ENCODE measurements at regions not wholly inside any gene's neighbourhood (a gene's known extent, or its start where the extent isn't known, plus 50 kb on each side); places are given as distances from the start of the nearest gene placed in this dataset.

GRCh38 chr2:237167934-237168333, 82.2 kb downstream of the COPS8 start:
- no peak overlapping the region for H3K4me3 ChIP-seq (ENCODE audit: low read depth, low read length)
- H2AFZ ChIP-seq, result no peak overlapping the region
- H3K4me2 ChIP-seq (ENCODE audit: low read length), result no peak overlapping the region
- H3K9ac ChIP-seq, result no peak overlapping the region
- no peak overlapping the region for H3K27ac ChIP-seq
- no peaks in the 10 kb centered on the region for H3K9me3 ChIP-seq (ENCODE audit: control insufficient read depth, low read length)
- TF ChIP-seq CTCF (IDR thresholded peaks at IDR 0.05), result no peak
- no peaks in the 10 kb centered on the region for H3K27me3 ChIP-seq (ENCODE audit: control insufficient read depth, insufficient read depth, low read length)
- H3K79me2 ChIP-seq, result no peaks in the 10 kb centered on the region
- no peaks in the 10 kb centered on the region for H3K36me3 ChIP-seq (ENCODE audit: control insufficient read depth, insufficient read depth, low read length)
- H3K4me1 ChIP-seq, result no peaks in the 10 kb centered on the region

- Histone ChIP-seq H3K4me2 (ENCODE audit: low read length) (no peak overlapping the region), H2AFZ (no peak overlapping the region), H3K27me3 (ENCODE audit: control insufficient read depth, insufficient read depth, low read length) (no peaks in the 10 kb centered on the region), H3K4me3 (ENCODE audit: low read depth, low read length) (no peak overlapping the region), H3K4me1 (no peaks in the 10 kb centered on the region), H3K79me2 (no peaks in the 10 kb centered on the region), H3K36me3 (ENCODE audit: control insufficient read depth, insufficient read depth, low read length) (no peaks in the 10 kb centered on the region), H3K9me3 (ENCODE audit: control insufficient read depth, low read length) (no peaks in the 10 kb centered on the region), H3K9ac (no peak overlapping the region), H3K27ac (no peak overlapping the region)
- TF ChIP-seq CTCF (IDR thresholded peaks at IDR 0.05), result no peak
Observed at GRCh38 chr2:237170020-237170419, 84.3 kb downstream of the COPS8 start.

- Histone ChIP-seq H3K4me2 (ENCODE audit: low read length) (no peak overlapping the region), H3K27me3 (ENCODE audit: control insufficient read depth, insufficient read depth, low read length) (no peaks in the 10 kb centered on the region), H3K4me1 (no peaks in the 10 kb centered on the region), H3K79me2 (no peaks in the 10 kb centered on the region), H3K9ac (no peak overlapping the region), H3K36me3 (ENCODE audit: control insufficient read depth, insufficient read depth, low read length) (no peaks in the 10 kb centered on the region), H3K9me3 (ENCODE audit: control insufficient read depth, low read length) (no peaks in the 10 kb centered on the region), H3K4me3 (ENCODE audit: low read depth, low read length) (no peak overlapping the region), H2AFZ (no peak overlapping the region), H3K27ac (no peak overlapping the region)
- no peak for TF ChIP-seq CTCF (IDR thresholded peaks at IDR 0.05)
Observed at GRCh38 chr2:237171396-237171795, 85.7 kb downstream of the COPS8 start.

- TF ChIP-seq CTCF (IDR thresholded peaks at IDR 0.05), result no peak
- Histone ChIP-seq H3K9ac (no peak overlapping the region), H3K4me1 (no peaks in the 10 kb centered on the region), H3K27me3 (ENCODE audit: control insufficient read depth, insufficient read depth, low read length) (no peaks in the 10 kb centered on the region), H3K79me2 (no peaks in the 10 kb centered on the region), H2AFZ (no peak overlapping the region), H3K4me2 (ENCODE audit: low read length) (no peak overlapping the region), H3K27ac (no peak overlapping the region), H3K9me3 (ENCODE audit: control insufficient read depth, low read length) (no peaks in the 10 kb centered on the region), H3K36me3 (ENCODE audit: control insufficient read depth, insufficient read depth, low read length) (no peaks in the 10 kb centered on the region), H3K4me3 (ENCODE audit: low read depth, low read length) (no peak overlapping the region)
Observed at GRCh38 chr2:237171881-237172280, 86.2 kb downstream of the COPS8 start.

- H3K9ac ChIP-seq, result no peak overlapping the region
- no peak for TF ChIP-seq CTCF (IDR thresholded peaks at IDR 0.05)
- H3K27me3 ChIP-seq (ENCODE audit: control insufficient read depth, insufficient read depth, low read length), result no peaks in the 10 kb centered on the region
Observed at GRCh38 chr2:237177052-237177451, 91.4 kb downstream of the COPS8 start.

More at GRCh38 chr2:237177052-237177451, 91.4 kb downstream of the COPS8 start:
- H3K4me3 ChIP-seq (ENCODE audit: low read depth, low read length), result no peak overlapping the region
- no peaks in the 10 kb centered on the region for H3K79me2 ChIP-seq
- H2AFZ ChIP-seq, result no peak overlapping the region
- no peak overlapping the region for H3K27ac ChIP-seq
- H3K4me2 ChIP-seq (ENCODE audit: low read length), result no peak overlapping the region
- H3K9me3 ChIP-seq (ENCODE audit: control insufficient read depth, low read length), result no peaks in the 10 kb centered on the region
- H3K4me1 ChIP-seq, result no peaks in the 10 kb centered on the region
- no peaks in the 10 kb centered on the region for H3K36me3 ChIP-seq (ENCODE audit: control insufficient read depth, insufficient read depth, low read length)
